ENCODE measurements at regions not wholly inside any gene's neighbourhood (a gene's known extent, or its start where the extent isn't known, plus 50 kb on each side); places are given as distances from the start of the nearest gene placed in this dataset.

GRCh38 chr13:44686531-44686934, 110.4 kb upstream of the TSC22D1 start (continued):
- no peak for TF ChIP-seq ZKSCAN5 (CRISPR knock-in tag; IDR thresholded peaks at IDR 0.05)
- no peak for TF ChIP-seq IRF9 (CRISPR knock-in tag; IDR thresholded peaks at IDR 0.05; ENCODE audit: borderline replicate concordance)
- TF ChIP-seq ARID3A (IDR thresholded peaks at IDR 0.05; ENCODE audit: low read depth, low read length): no peak
- TF ChIP-seq SRSF4 (IDR thresholded peaks at IDR 0.05; ENCODE audit: low read depth, low read length, poor library complexity, severe bottlenecking): no peak
- no peak for TF ChIP-seq CCDC6 (CRISPR knock-in tag; IDR thresholded peaks at IDR 0.05)
- TF ChIP-seq ZBTB39 (CRISPR knock-in tag; IDR thresholded peaks at IDR 0.05): no peak
- TF ChIP-seq NR2F2 (IDR thresholded peaks at IDR 0.05; ENCODE audit: borderline replicate concordance, low read depth): no peak
- TF ChIP-seq HMG20A (CRISPR knock-in tag; IDR thresholded peaks at IDR 0.05; ENCODE audit: borderline replicate concordance): no peak
- TF ChIP-seq PAWR (CRISPR knock-in tag; IDR thresholded peaks at IDR 0.05; ENCODE audit: borderline replicate concordance): no peak
